Ovary (tissue), 7 donors: ENCODE measurements at regions not wholly inside any gene's neighbourhood (a gene's known extent, or its start where the extent isn't known, plus 50 kb on each side); places are given as distances from the start of the nearest gene placed in this dataset.

ENCODE experiments used
- DNase-seq, 5 donors: peaks; one replicate each; pipeline ENCODE4 v3.0.0-alpha.2; 2019 to 2020
- H3K27ac ChIP-seq, 2 donors: fragments of 200-600 bp; one replicate each; pipeline versions ENCODE4 v1.5.1 to v1.8.0; 2019 to 2022
- H3K27me3 ChIP-seq: fragments of 200-600 bp; one replicate; pipeline ENCODE4 v1.8.0; 2022
- H3K36me3 ChIP-seq: fragments of 200-600 bp; sonication (generic); one replicate; pipeline ENCODE4 v1.5.1; 2019
- H3K4me1 ChIP-seq: one replicate; pipeline ENCODE4 v1.8.1; 2013; ENCODE audit warnings: mild to moderate bottlenecking, moderate library complexity; ENCODE audit not compliant: insufficient read depth
- H3K4me3 ChIP-seq: fragments of 200-600 bp; sonication (generic); one replicate; pipeline ENCODE4 v1.5.1; 2017
- H3K9me3 ChIP-seq, 2 donors: fragments of 200-600 bp in 1 of 2; sonication (generic) in 1 of 2; one replicate each; pipeline versions ENCODE4 v1.5.1 to v1.8.1; 2013 to 2019; ENCODE audit warnings: mild to moderate bottlenecking in 1 of 2, moderate library complexity in 1 of 2
- EP300 ChIP-seq: sonication (generic); formaldehyde crosslinking; IDR thresholded peaks from one replicate; pipeline ENCODE4 v1.6.1; 2017; ENCODE audit warnings: antibody characterized with exemption
- POLR2A ChIP-seq: fragments of 450-650 bp; IDR thresholded peaks from one replicate; pipeline ENCODE4 v1.6.1; 2017; ENCODE audit warnings: antibody characterized with exemption, mild to moderate bottlenecking, moderate library complexity
- WGBS, 3 donors: extraction: QIAGEN DNeasy Blood & Tissue Kit in 1 of 3; methylation state at CpG; one replicate each; pipeline versions ENCODE4 v1.1.5 to v1.1.7; 2013 to 2017; 5-methylcytosine and 5-hydroxymethylcytosine counted together
- intact Hi-C, 4 donors: fragments of 100-400 bp; cut with DNase I; formaldehyde crosslinking; loops; one replicate each; pipeline versions ENCODE4 v1.11.0 to v1.15.1; 2022 to 2023
- TF ChIP-seq, protein P1 (sequence below), 3 donors: fragments of 450-650 bp in 2 of 3; fragments of 200-600 bp in 1 of 3; IDR thresholded peaks; one replicate each; pipeline versions ENCODE4 v1.5.1 to v1.8.0; 2016 to 2022; ENCODE audit warnings: antibody characterized with exemption in 3 of 3, mild to moderate bottlenecking in 1 of 3
- donor health status: DM: no; HTN: no; CAD: no; lungs with moderate emphysema.
- donor health status: DM: no; HTN: no; CAD: no.
- donor health status: Bipolar disorder and iron deficiency.
- donor health status: DM: no; HTN: no; CAD: no.
- donor health status: DM: yes; HTN: yes; CAD: no.

DNA sequence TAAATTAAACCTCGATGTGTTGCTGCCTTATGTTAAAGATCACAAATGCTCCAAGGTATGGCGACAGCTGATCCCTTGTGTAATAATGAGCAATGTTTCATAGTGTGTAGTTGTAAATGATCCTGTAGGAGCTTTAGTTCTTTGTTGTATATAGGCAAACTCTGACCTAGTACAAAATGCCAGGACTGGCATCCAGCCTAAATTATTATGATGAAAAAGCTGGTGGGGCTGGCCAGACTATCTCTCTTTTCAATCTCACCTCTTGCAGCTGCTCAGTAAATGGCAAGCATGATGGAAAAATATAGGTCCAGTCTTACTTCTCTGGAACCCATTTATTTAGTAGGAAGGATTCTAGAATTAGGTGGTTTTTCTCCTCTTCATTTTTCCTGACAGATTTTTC lies 345.1 kb upstream of the C11orf87 start:
- H3K4me1 ChIP-seq, result no peaks in the 10 kb centered on the region
- H3K36me3 ChIP-seq, result no peaks in the 10 kb centered on the region
- H3K9me3 ChIP-seq, result no peaks in the 10 kb centered on the region
- no peak overlapping the region for H3K4me3 ChIP-seq
- no peaks in the 10 kb centered on the region for H3K27me3 ChIP-seq
- WGBS, 3 donors, result 36 to 58% (median 37%) methylated on average over 2 of the region's 2 CpGs
- DNase-seq, result no peak
- TF ChIP-seq EP300 (no peak), POLR2A (no peak)
- TF ChIP-seq, protein P1, sequence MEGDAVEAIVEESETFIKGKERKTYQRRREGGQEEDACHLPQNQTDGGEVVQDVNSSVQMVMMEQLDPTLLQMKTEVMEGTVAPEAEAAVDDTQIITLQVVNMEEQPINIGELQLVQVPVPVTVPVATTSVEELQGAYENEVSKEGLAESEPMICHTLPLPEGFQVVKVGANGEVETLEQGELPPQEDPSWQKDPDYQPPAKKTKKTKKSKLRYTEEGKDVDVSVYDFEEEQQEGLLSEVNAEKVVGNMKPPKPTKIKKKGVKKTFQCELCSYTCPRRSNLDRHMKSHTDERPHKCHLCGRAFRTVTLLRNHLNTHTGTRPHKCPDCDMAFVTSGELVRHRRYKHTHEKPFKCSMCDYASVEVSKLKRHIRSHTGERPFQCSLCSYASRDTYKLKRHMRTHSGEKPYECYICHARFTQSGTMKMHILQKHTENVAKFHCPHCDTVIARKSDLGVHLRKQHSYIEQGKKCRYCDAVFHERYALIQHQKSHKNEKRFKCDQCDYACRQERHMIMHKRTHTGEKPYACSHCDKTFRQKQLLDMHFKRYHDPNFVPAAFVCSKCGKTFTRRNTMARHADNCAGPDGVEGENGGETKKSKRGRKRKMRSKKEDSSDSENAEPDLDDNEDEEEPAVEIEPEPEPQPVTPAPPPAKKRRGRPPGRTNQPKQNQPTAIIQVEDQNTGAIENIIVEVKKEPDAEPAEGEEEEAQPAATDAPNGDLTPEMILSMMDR (IDR thresholded peaks at IDR 0.05), result no peak
- intact Hi-C loops, result no loop called here
- no peak overlapping the region for H3K27ac ChIP-seq

DNA sequence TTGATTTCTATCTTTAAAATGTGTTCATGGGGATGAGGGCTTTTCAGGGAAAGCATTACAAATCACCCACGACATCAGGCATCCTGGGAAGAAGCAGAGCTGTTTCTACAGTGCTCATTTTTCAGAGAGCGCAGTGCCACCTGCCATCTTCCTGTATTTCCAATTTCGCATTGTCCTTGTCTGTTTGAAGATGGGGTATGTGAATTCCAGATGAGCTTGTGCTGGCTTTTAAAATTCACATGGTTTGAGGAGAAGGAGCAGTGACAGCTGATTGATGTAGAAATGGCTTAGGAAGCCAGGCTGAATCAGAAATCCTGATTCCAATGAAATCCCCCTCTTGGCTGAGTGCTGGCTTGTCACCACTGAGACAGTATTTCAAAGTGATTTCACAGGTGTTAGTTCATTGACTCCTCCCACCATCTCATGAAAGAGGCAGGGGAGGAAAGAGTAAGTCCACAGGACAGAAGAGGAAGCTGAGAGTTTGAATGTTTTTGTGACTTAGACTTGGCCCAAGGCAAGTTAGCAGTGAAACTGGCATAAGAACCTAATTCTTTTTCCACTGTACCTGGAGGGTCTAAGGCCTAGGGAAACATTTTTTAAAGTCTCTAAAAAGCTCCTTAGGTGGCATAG lies 344.6 kb upstream of the C11orf87 start:
- H3K27me3 ChIP-seq, result no peaks in the 10 kb centered on the region
- no peaks in the 10 kb centered on the region for H3K9me3 ChIP-seq
- H3K36me3 ChIP-seq, result no peaks in the 10 kb centered on the region
- no peak overlapping the region for H3K4me3 ChIP-seq
- no peak overlapping the region for H3K27ac ChIP-seq
- WGBS, 3 donors, result 86 to 89% (median 86%) methylated on average over 3 of the region's 3 CpGs
- no peaks in the 10 kb centered on the region for H3K4me1 ChIP-seq
- DNase-seq, result no peak
- intact Hi-C loops, result no loop called here
- TF ChIP-seq, protein P1 (IDR thresholded peaks at IDR 0.05), result no peak
- no peak for TF ChIP-seq EP300
- TF ChIP-seq POLR2A, result no peak

DNA sequence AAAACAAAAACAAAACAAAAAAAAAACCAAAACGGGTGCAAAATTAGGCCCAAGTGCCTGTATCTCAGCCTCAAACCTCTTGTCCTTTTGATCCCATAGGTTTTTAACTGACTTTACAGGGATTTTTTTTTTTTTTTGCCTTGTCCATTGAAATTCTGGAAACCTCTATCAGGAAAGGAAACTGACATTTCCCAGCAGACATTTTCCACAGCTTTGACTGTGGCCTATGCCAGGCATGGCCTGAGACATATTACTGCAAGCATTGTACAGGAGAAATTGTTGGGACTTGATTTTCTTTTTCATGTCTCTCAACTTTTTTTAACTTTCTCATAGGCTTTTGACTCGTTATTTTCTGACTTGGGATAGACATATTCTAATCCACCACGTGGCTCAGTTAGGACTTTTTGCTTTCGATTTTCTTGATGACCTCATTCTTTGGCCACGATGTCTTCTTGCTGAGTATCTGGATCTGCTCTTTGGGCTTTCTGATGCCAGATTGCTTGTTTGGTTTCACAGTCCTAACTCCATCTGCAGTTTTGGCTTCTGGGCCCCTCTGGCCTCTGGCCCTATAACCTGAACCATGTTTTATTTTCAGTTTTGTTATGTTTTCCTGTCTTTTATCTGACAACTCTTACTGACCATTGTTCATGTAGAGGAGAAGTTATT lies 336.1 kb upstream of the C11orf87 start:
- TF ChIP-seq, protein P1 (IDR thresholded peaks at IDR 0.05), result no peak
- TF ChIP-seq POLR2A (no peak), EP300 (no peak)
- DNase-seq, result no peak
- 58 to 69% (median 63%) methylated on average over 5 of the region's 5 CpGs for WGBS, 3 donors
- Histone ChIP-seq H3K4me1 (no peaks in the 10 kb centered on the region), H3K4me3 (no peak overlapping the region), H3K36me3 (no peaks in the 10 kb centered on the region), H3K27me3 (no peaks in the 10 kb centered on the region), H3K9me3 (no peaks in the 10 kb centered on the region), H3K27ac (no peak overlapping the region)
- intact Hi-C loops, result no loop called here

- intact Hi-C loops, result no loop called here
- Histone ChIP-seq H3K36me3 (no peaks in the 10 kb centered on the region), H3K4me3 (no peak overlapping the region), H3K9me3 (no peaks in the 10 kb centered on the region), H3K4me1 (no peaks in the 10 kb centered on the region), H3K27me3 (no peaks in the 10 kb centered on the region), H3K27ac (no peak overlapping the region)
- WGBS, 3 donors, result 72 to 89% (median 79%) methylated on average over 1 of the region's 1 CpG
- DNase-seq, result no peak
- no peak for TF ChIP-seq POLR2A
- TF ChIP-seq EP300, result no peak
- TF ChIP-seq, protein P1 (IDR thresholded peaks at IDR 0.05), result no peak
Measured at GRCh38 chr11:109086931-109087330, 335.1 kb upstream of the C11orf87 start.
